ENCODE measurements at regions not wholly inside any gene's neighbourhood (a gene's known extent, or its start where the extent isn't known, plus 50 kb on each side); places are given as distances from the start of the nearest gene placed in this dataset.

DNA sequence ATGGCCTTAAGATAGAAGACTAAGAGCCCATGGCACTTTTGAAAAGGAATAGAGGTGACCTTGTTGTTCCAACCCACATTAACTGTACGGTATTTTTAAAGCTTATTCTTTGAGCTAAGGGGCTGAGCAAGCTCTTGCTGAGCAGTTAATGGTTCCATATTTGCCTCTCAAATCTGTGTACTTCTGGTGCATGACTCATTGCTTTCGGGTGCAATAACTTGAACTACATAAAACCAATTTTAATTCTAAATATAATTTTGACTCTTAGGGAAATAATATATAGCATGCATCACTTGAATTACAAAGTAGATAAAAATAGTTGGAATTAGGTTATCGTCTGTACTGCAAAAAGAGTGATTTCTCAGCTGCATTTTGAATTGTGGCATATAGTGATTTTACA is 348.1 kb upstream of the CITED2 start:
- TF ChIP-seq, protein P1, sequence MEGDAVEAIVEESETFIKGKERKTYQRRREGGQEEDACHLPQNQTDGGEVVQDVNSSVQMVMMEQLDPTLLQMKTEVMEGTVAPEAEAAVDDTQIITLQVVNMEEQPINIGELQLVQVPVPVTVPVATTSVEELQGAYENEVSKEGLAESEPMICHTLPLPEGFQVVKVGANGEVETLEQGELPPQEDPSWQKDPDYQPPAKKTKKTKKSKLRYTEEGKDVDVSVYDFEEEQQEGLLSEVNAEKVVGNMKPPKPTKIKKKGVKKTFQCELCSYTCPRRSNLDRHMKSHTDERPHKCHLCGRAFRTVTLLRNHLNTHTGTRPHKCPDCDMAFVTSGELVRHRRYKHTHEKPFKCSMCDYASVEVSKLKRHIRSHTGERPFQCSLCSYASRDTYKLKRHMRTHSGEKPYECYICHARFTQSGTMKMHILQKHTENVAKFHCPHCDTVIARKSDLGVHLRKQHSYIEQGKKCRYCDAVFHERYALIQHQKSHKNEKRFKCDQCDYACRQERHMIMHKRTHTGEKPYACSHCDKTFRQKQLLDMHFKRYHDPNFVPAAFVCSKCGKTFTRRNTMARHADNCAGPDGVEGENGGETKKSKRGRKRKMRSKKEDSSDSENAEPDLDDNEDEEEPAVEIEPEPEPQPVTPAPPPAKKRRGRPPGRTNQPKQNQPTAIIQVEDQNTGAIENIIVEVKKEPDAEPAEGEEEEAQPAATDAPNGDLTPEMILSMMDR (IDR thresholded peaks at IDR 0.05; ENCODE audit: partially characterized antibody, unreplicated experiment) = no peak
- Mint-ChIP-seq H3K27me3 (ENCODE audit: unreplicated experiment) (peaks cover 3% of the 10 kb centered on the region), H3K4me1 (ENCODE audit: low read depth, unreplicated experiment) (no peaks in the 10 kb centered on the region), H3K27ac (ENCODE audit: unreplicated experiment) (no peak overlapping the region), H3K36me3 (ENCODE audit: unreplicated experiment) (peaks cover 7% of the 10 kb centered on the region), H3K9me3 (ENCODE audit: unreplicated experiment) (no peaks in the 10 kb centered on the region), H3K4me3 (ENCODE audit: unreplicated experiment) (no peak overlapping the region)
- no peak for DNase-seq

DNA sequence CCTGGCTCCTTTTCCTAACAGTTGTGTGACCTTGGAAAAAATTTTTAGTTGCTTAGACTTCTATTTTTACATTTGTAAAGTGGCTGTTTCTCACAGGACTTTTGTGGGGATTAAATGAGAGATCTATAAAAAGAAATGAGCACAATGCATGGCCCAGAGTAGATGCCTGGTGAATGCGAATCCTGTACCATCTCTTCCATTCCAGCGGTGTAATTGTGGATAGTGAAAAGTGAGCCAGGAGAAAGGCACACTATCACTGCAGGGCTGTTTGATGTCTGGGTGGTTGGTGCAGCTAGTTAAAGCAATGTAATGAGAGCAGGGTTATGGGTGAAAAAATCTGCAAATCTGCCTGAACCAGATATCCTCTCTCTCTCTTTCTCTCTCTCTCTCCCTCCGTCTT is 347.5 kb upstream of the CITED2 start:
- Mint-ChIP-seq H3K27ac (ENCODE audit: unreplicated experiment) (no peak overlapping the region), H3K4me3 (ENCODE audit: unreplicated experiment) (no peak overlapping the region), H3K36me3 (ENCODE audit: unreplicated experiment) (peaks cover 3% of the 10 kb centered on the region), H3K27me3 (ENCODE audit: unreplicated experiment) (peaks cover 1% of the 10 kb centered on the region), H3K9me3 (ENCODE audit: unreplicated experiment) (no peaks in the 10 kb centered on the region), H3K4me1 (ENCODE audit: low read depth, unreplicated experiment) (no peaks in the 10 kb centered on the region)
- no peak for DNase-seq
- TF ChIP-seq, protein P1 (IDR thresholded peaks at IDR 0.05; ENCODE audit: partially characterized antibody, unreplicated experiment) = no peak

DNA sequence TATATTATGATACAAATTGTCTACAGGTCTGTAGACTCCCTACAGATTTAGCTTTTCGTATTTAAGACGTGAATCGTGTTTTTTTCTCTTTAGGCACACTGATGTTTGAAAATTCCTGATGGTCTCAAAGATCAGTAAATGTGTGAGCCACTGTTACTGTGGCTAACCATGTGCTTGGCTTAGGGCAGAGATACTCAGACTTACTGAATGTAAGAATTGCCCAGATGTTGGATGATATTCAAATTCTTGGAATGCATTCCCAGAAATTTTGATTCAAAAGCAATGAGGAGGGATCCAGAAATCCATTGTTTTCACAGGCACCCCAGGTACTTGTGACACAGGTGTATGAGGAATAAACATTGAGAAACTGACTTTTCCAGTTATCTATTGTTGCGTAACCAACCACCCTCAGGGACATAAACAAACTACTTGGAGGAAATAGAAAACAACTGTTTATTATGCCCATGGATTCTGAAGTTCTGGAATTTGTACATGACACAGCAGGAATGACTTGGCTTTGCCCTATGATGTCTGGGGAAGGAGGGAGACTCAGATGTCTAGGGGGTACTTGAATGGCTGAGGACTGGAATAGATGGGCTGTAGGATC is 339.6 kb upstream of the CITED2 start:
- H3K27ac Mint-ChIP-seq (ENCODE audit: unreplicated experiment) = no peak overlapping the region

DNA sequence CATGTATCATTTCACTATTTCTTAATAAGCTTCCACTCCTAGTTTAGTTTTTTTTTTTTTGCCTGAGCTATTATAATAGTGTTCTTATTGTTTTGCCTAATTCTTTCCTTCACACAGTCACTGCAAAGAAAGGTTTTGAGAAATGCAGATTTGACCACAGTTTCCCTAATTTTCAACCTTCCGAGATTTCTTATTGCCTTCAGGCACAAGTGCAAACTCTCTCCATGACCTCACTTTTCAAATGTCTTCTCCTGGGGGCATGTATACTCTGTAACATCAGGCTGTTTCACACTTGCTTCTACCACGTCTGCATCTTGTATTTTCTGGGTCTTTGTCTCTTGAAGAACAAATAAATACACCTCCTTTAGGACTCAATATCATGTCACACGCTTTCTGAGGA is 339.0 kb upstream of the CITED2 start:
- DNase-seq = no peak
- no peaks in the 10 kb centered on the region for H3K27me3 Mint-ChIP-seq (ENCODE audit: unreplicated experiment)
- H3K4me1 Mint-ChIP-seq (ENCODE audit: low read depth, unreplicated experiment) = no peaks in the 10 kb centered on the region
- H3K9me3 Mint-ChIP-seq (ENCODE audit: unreplicated experiment) = no peaks in the 10 kb centered on the region
- H3K36me3 Mint-ChIP-seq (ENCODE audit: unreplicated experiment) = no peaks in the 10 kb centered on the region
- TF ChIP-seq, protein P1 (IDR thresholded peaks at IDR 0.05; ENCODE audit: partially characterized antibody, unreplicated experiment) = no peak
- H3K4me3 Mint-ChIP-seq (ENCODE audit: unreplicated experiment) = no peak overlapping the region
- H3K27ac Mint-ChIP-seq (ENCODE audit: unreplicated experiment) = no peak overlapping the region

More for the DNA sequence above, 339.6 kb upstream of the CITED2 start:
- no peak for DNase-seq
- H3K4me1 Mint-ChIP-seq (ENCODE audit: low read depth, unreplicated experiment) = no peaks in the 10 kb centered on the region
- TF ChIP-seq, protein P1 (IDR thresholded peaks at IDR 0.05; ENCODE audit: partially characterized antibody, unreplicated experiment) = no peak
- no peak overlapping the region for H3K4me3 Mint-ChIP-seq (ENCODE audit: unreplicated experiment)
- H3K27me3 Mint-ChIP-seq (ENCODE audit: unreplicated experiment) = no peaks in the 10 kb centered on the region
- H3K36me3 Mint-ChIP-seq (ENCODE audit: unreplicated experiment) = no peaks in the 10 kb centered on the region
- no peaks in the 10 kb centered on the region for H3K9me3 Mint-ChIP-seq (ENCODE audit: unreplicated experiment)

DNA sequence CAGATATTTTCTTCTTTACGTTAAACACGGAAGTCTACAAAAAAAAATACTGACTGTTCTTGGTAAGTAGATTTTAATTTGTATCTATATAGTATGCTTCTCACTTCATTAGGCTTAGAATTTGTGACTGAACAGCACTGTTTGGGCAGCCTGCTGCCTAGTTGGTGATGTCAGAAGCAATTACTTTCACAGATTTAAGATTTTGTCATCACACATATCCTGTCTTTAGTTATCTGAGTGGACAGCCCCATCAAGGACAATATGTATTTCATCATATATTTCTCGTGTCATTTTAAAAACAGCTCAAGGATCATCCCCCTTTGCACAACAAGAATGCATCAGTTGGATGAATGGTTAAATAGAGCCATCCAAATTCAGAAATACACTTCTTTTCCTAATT is 338.4 kb upstream of the CITED2 start:
- Mint-ChIP-seq H3K27me3 (ENCODE audit: unreplicated experiment) (no peaks in the 10 kb centered on the region), H3K36me3 (ENCODE audit: unreplicated experiment) (no peaks in the 10 kb centered on the region), H3K9me3 (ENCODE audit: unreplicated experiment) (no peaks in the 10 kb centered on the region), H3K4me3 (ENCODE audit: unreplicated experiment) (no peak overlapping the region), H3K4me1 (ENCODE audit: low read depth, unreplicated experiment) (no peaks in the 10 kb centered on the region), H3K27ac (ENCODE audit: unreplicated experiment) (no peak overlapping the region)
- DNase-seq = no peak
- TF ChIP-seq, protein P1 (IDR thresholded peaks at IDR 0.05; ENCODE audit: partially characterized antibody, unreplicated experiment) = no peak

All from glutamatergic neuron (in vitro differentiated cells).